ENCODE measurements at regions not wholly inside any gene's neighbourhood (a gene's known extent, or its start where the extent isn't known, plus 50 kb on each side); places are given as distances from the start of the nearest gene placed in this dataset.

DNA sequence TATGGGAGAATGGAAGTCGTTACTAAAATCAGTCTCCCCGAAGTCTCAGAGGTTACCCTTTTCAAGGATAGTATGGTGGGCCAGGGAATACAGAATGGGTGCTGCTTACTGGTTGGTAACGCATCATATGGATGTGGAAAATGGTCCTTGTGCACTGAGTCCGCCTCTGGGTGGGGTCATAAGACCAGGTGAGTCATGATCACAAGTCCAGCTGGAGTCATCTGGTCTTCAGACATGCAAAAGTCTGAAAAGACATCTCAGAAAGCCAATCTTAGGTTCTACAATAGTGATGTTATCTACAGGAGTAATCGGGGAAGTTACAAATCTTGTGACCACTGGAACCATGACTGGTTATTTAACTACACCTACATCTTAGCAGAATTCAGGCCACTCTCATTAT, 71.9 kb upstream of the TCL1B start (continued):
- TF ChIP-seq, protein P1, sequence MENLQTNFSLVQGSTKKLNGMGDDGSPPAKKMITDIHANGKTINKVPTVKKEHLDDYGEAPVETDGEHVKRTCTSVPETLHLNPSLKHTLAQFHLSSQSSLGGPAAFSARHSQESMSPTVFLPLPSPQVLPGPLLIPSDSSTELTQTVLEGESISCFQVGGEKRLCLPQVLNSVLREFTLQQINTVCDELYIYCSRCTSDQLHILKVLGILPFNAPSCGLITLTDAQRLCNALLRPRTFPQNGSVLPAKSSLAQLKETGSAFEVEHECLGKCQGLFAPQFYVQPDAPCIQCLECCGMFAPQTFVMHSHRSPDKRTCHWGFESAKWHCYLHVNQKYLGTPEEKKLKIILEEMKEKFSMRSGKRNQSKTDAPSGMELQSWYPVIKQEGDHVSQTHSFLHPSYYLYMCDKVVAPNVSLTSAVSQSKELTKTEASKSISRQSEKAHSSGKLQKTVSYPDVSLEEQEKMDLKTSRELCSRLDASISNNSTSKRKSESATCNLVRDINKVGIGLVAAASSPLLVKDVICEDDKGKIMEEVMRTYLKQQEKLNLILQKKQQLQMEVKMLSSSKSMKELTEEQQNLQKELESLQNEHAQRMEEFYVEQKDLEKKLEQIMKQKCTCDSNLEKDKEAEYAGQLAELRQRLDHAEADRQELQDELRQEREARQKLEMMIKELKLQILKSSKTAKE (IDR thresholded peaks at IDR 0.05; ENCODE audit: low read depth, poor library complexity, severe bottlenecking) = no peak
- no peak for TF ChIP-seq CBX3 (IDR thresholded peaks at IDR 0.05; ENCODE audit: borderline replicate concordance, low read depth)
- no peak for TF ChIP-seq STAT1 (conservative IDR thresholded peaks at IDR 0.05)
- no peak for TF ChIP-seq YY1 (IDR thresholded peaks at IDR 0.05; ENCODE audit: low read depth, low read length)
- TF ChIP-seq TBL1XR1 (IDR thresholded peaks at IDR 0.05; ENCODE audit: low read depth, low read length) = no peak
- TF ChIP-seq, protein P2, sequence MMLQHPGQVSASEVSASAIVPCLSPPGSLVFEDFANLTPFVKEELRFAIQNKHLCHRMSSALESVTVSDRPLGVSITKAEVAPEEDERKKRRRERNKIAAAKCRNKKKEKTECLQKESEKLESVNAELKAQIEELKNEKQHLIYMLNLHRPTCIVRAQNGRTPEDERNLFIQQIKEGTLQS (IDR thresholded peaks at IDR 0.05; ENCODE audit: borderline replicate concordance, extremely low read depth, low read depth, low read length) = no peak
- TF ChIP-seq PML (IDR thresholded peaks at IDR 0.05; ENCODE audit: low read length) = no peak
- no peak for TF ChIP-seq NFIC (IDR thresholded peaks at IDR 0.05; ENCODE audit: low read depth, low read length)
- TF ChIP-seq, protein P3, sequence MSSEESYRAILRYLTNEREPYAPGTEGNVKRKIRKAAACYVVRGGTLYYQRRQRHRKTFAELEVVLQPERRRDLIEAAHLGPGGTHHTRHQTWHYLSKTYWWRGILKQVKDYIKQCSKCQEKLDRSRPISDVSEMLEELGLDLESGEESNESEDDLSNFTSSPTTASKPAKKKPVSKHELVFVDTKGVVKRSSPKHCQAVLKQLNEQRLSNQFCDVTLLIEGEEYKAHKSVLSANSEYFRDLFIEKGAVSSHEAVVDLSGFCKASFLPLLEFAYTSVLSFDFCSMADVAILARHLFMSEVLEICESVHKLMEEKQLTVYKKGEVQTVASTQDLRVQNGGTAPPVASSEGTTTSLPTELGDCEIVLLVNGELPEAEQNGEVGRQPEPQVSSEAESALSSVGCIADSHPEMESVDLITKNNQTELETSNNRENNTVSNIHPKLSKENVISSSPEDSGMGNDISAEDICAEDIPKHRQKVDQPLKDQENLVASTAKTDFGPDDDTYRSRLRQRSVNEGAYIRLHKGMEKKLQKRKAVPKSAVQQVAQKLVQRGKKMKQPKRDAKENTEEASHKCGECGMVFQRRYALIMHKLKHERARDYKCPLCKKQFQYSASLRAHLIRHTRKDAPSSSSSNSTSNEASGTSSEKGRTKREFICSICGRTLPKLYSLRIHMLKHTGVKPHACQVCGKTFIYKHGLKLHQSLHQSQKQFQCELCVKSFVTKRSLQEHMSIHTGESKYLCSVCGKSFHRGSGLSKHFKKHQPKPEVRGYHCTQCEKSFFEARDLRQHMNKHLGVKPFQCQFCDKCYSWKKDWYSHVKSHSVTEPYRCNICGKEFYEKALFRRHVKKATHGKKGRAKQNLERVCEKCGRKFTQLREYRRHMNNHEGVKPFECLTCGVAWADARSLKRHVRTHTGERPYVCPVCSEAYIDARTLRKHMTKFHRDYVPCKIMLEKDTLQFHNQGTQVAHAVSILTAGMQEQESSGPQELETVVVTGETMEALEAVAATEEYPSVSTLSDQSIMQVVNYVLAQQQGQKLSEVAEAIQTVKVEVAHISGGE (CRISPR knock-in tag; IDR thresholded peaks at IDR 0.05) = no peak
- TF ChIP-seq CHD2 (IDR thresholded peaks at IDR 0.05; ENCODE audit: borderline replicate concordance, low read depth, low read length) = no peak
- TF ChIP-seq, protein P4, sequence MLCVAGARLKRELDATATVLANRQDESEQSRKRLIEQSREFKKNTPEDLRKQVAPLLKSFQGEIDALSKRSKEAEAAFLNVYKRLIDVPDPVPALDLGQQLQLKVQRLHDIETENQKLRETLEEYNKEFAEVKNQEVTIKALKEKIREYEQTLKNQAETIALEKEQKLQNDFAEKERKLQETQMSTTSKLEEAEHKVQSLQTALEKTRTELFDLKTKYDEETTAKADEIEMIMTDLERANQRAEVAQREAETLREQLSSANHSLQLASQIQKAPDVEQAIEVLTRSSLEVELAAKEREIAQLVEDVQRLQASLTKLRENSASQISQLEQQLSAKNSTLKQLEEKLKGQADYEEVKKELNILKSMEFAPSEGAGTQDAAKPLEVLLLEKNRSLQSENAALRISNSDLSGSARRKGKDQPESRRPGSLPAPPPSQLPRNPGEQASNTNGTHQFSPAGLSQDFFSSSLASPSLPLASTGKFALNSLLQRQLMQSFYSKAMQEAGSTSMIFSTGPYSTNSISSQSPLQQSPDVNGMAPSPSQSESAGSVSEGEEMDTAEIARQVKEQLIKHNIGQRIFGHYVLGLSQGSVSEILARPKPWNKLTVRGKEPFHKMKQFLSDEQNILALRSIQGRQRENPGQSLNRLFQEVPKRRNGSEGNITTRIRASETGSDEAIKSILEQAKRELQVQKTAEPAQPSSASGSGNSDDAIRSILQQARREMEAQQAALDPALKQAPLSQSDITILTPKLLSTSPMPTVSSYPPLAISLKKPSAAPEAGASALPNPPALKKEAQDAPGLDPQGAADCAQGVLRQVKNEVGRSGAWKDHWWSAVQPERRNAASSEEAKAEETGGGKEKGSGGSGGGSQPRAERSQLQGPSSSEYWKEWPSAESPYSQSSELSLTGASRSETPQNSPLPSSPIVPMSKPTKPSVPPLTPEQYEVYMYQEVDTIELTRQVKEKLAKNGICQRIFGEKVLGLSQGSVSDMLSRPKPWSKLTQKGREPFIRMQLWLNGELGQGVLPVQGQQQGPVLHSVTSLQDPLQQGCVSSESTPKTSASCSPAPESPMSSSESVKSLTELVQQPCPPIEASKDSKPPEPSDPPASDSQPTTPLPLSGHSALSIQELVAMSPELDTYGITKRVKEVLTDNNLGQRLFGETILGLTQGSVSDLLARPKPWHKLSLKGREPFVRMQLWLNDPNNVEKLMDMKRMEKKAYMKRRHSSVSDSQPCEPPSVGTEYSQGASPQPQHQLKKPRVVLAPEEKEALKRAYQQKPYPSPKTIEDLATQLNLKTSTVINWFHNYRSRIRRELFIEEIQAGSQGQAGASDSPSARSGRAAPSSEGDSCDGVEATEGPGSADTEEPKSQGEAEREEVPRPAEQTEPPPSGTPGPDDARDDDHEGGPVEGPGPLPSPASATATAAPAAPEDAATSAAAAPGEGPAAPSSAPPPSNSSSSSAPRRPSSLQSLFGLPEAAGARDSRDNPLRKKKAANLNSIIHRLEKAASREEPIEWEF (IDR thresholded peaks at IDR 0.05; ENCODE audit: insufficient replicate concordance, low read depth, low read length) = no peak
- no peak for TF ChIP-seq FOXM1 (IDR thresholded peaks at IDR 0.05; ENCODE audit: low read depth, low read length)
- TF ChIP-seq RAD21 (IDR thresholded peaks at IDR 0.05; ENCODE audit: insufficient read depth, low read depth, low read length) = peak; percentile 69
- TF ChIP-seq CBFB (IDR thresholded peaks at IDR 0.05; ENCODE audit: low read depth) = no peak
- TF ChIP-seq TCF7 (IDR thresholded peaks at IDR 0.05; ENCODE audit: borderline replicate concordance) = no peak
- TF ChIP-seq IKZF1 (conservative IDR thresholded peaks at IDR 0.05) = no peak
- no peak for TF ChIP-seq NR2C2 (IDR thresholded peaks at IDR 0.05; ENCODE audit: borderline replicate concordance, control insufficient read depth, insufficient read length, low read depth)

All from GM12878 (cell line).